SK-N-SH treated with all-trans-retinoic acid at 6 μM for 48 hours (cell line): ENCODE measurements at regions not wholly inside any gene's neighbourhood (a gene's known extent, or its start where the extent isn't known, plus 50 kb on each side); places are given as distances from the start of the nearest gene placed in this dataset.
"Not testable (repeated sequence)": the region's sequence is repeated elsewhere in the genome, so short reads cannot be mapped to it uniquely, and the experiment has no call there.

Experiments
- ARNTL ChIP-seq: fragments of 450-650 bp; formaldehyde crosslinking; IDR thresholded peaks from 2 replicates; pipeline ENCODE4 v1.5.0; 2020; ENCODE audit warnings: low read depth, mild to moderate bottlenecking, moderate library complexity, borderline replicate concordance
- CREB5 ChIP-seq: fragments of 250-450 bp; sonication (Bioruptor Pico); IDR thresholded peaks from 2 replicates; pipeline ENCODE4 v1.5.1; 2020; ENCODE audit warnings: low read depth, mild to moderate bottlenecking, moderate library complexity
- ESRRG ChIP-seq: fragments of 250-450 bp; sonication (Bioruptor Pico); IDR thresholded peaks from 2 replicates; pipeline ENCODE4 v1.6.1; 2021; ENCODE audit warnings: mild to moderate bottlenecking
- PATZ1 ChIP-seq: fragments of 250-450 bp; sonication (Bioruptor Pico); IDR thresholded peaks from 2 replicates; pipeline ENCODE4 v1.8.0; 2020; ENCODE audit warnings: mild to moderate bottlenecking, moderate library complexity, borderline replicate concordance
- RARB ChIP-seq: fragments of 250-450 bp; sonication (Bioruptor Pico); IDR thresholded peaks from 2 replicates; pipeline ENCODE4 v1.8.0; 2021; ENCODE audit warnings: mild to moderate bottlenecking, moderate library complexity
- TCF4 ChIP-seq: fragments of 250-450 bp; sonication (Bioruptor Pico); IDR thresholded peaks from 2 replicates; pipeline ENCODE4 v1.8.0; 2021; ENCODE audit warnings: mild to moderate bottlenecking, moderate library complexity, borderline replicate concordance
- TOX ChIP-seq: fragments of 250-450 bp; sonication (Bioruptor Pico); IDR thresholded peaks from 2 replicates; pipeline ENCODE4 v1.8.0; 2021; ENCODE audit warnings: mild to moderate bottlenecking, moderate library complexity, borderline replicate concordance
- ZFP3 ChIP-seq: fragments of 250-450 bp; sonication (Bioruptor Pico); IDR thresholded peaks from 2 replicates; pipeline ENCODE4 v1.5.0; 2020; ENCODE audit warnings: mild to moderate bottlenecking, moderate library complexity
- ZFP30 ChIP-seq: fragments of 450-650 bp; formaldehyde crosslinking; IDR thresholded peaks from 2 replicates; pipeline ENCODE4 v1.5.0; 2022; ENCODE audit warnings: mild to moderate bottlenecking, moderate library complexity
- ZNF70 ChIP-seq: fragments of 450-650 bp; formaldehyde crosslinking; IDR thresholded peaks from 2 replicates; pipeline ENCODE4 v1.5.0; 2020; ENCODE audit warnings: mild to moderate bottlenecking, moderate library complexity

- TF ChIP-seq ZFP30 (CRISPR knock-in tag); CREB5; PATZ1 (CRISPR knock-in tag); TOX (CRISPR knock-in tag); ARNTL (CRISPR knock-in tag); ZNF70 (CRISPR knock-in tag); TCF4 (CRISPR knock-in tag); RARB (CRISPR knock-in tag); ESRRG; ZFP3 (CRISPR knock-in tag): not testable (repeated sequence)
Observed at GRCh38 chr16:21344361-21344912, 66.3 kb upstream of the CRYM start.
